HL-60 (cell line): ENCODE measurements at regions not wholly inside any gene's neighbourhood (a gene's known extent, or its start where the extent isn't known, plus 50 kb on each side); places are given as distances from the start of the nearest gene placed in this dataset.

Experiments used
- DNase-seq, 2 experiments: peaks; one replicate each; pipeline ENCODE4 v3.0.0-alpha.2; 2010 to 2020; ENCODE audit warnings: low read depth in 1 of 2, low spot score in 1 of 2
- H3K27ac ChIP-seq: fragments of 250-450 bp; sonication (Bioruptor Pico); replicated peaks from 2 replicates; pipeline ENCODE4 v1.5.1; 2020; ENCODE audit warnings: mild to moderate bottlenecking, moderate library complexity
- H3K27me3 ChIP-seq: fragments of 250-450 bp; sonication (Bioruptor Pico); 2 replicates; pipeline ENCODE4 v1.5.1; 2021; ENCODE audit warnings: mild to moderate bottlenecking, moderate library complexity; ENCODE audit not compliant: insufficient read depth, poor library complexity, severe bottlenecking
- H3K4me3 ChIP-seq: replicated peaks from 2 replicates; pipeline ENCODE4 v1.5.1; 2011; ENCODE audit warnings: mild to moderate bottlenecking, control low read depth, low read length; ENCODE audit not compliant: insufficient read depth
- CTCF ChIP-seq: IDR thresholded peaks from one replicate; pipeline ENCODE4 v1.5.1; 2011; ENCODE audit warnings: low read length, control low read depth, inconsistent platforms; ENCODE audit not compliant: insufficient read depth
- GABPA ChIP-seq: IDR thresholded peaks from 2 replicates; pipeline ENCODE4 v1.6.1; 2012; ENCODE audit warnings: low read depth
- POLR2AphosphoS5 ChIP-seq: IDR thresholded peaks from 2 replicates; pipeline ENCODE4 v1.6.1; 2012; ENCODE audit warnings: low read depth
- SPI1 ChIP-seq: IDR thresholded peaks from 2 replicates; pipeline ENCODE4 v1.6.1; 2012; ENCODE audit warnings: low read depth, mild to moderate bottlenecking, borderline replicate concordance
- TF ChIP-seq, protein P1 (sequence below): IDR thresholded peaks from 2 replicates; pipeline ENCODE4 v1.6.1; 2012; ENCODE audit warnings: low read depth; ENCODE audit not compliant: insufficient replicate concordance

- no peaks in the 10 kb centered on the region for H3K27me3 ChIP-seq
- no peak overlapping the region for H3K4me3 ChIP-seq
- no peak for DNase-seq
- no peak for TF ChIP-seq CTCF
- TF ChIP-seq, protein P1, sequence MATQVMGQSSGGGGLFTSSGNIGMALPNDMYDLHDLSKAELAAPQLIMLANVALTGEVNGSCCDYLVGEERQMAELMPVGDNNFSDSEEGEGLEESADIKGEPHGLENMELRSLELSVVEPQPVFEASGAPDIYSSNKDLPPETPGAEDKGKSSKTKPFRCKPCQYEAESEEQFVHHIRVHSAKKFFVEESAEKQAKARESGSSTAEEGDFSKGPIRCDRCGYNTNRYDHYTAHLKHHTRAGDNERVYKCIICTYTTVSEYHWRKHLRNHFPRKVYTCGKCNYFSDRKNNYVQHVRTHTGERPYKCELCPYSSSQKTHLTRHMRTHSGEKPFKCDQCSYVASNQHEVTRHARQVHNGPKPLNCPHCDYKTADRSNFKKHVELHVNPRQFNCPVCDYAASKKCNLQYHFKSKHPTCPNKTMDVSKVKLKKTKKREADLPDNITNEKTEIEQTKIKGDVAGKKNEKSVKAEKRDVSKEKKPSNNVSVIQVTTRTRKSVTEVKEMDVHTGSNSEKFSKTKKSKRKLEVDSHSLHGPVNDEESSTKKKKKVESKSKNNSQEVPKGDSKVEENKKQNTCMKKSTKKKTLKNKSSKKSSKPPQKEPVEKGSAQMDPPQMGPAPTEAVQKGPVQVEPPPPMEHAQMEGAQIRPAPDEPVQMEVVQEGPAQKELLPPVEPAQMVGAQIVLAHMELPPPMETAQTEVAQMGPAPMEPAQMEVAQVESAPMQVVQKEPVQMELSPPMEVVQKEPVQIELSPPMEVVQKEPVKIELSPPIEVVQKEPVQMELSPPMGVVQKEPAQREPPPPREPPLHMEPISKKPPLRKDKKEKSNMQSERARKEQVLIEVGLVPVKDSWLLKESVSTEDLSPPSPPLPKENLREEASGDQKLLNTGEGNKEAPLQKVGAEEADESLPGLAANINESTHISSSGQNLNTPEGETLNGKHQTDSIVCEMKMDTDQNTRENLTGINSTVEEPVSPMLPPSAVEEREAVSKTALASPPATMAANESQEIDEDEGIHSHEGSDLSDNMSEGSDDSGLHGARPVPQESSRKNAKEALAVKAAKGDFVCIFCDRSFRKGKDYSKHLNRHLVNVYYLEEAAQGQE, result no peak
- no peak for TF ChIP-seq POLR2AphosphoS5
- no peak for TF ChIP-seq GABPA
- no peak for TF ChIP-seq SPI1
- no peak overlapping the region for H3K27ac ChIP-seq
Observed at GRCh38 chr11:96681019-96681716, 291.4 kb downstream of the JRKL start.

DNA sequence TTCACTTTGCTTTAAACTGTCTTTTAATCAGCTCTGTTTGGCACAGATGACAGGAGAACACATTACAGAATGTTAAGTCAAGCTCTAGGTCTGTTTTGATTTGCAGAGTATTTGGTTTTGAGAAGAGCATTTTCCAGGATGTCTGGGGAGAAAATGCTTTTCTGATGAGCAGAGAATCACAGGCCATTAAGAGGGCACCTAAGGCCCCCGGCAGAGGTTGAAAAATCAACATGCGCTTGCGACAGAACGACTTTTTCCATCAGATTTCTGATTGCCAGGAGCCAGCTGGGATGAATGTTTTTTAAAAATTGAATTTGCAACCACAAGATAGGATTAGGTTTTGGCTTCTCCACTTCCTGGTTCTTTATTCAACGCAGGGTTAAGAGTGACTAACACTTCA, 304.5 kb downstream of the JRKL start:
- no peak overlapping the region for H3K27ac ChIP-seq

DNA sequence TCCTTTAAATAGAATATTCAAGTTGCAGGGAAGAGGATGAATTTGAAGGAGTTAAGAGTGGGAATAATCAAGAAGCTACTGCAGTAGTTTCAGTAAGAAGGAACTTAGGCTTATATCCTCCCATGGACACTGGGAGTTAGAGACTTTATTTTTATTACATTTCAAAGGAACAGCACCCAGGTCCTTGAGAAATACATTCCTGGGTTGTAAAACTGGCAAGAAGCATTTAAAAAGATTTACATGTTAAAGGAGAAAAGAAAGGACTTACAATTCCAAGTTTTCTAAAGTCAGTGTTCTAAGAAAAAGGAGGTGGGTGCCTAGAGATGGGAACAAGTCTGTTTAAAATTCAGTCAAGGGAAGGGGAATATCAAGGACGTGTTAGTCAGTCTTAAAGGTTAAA, 306.9 kb downstream of the JRKL start:
- TF ChIP-seq POLR2AphosphoS5 (no peak), SPI1 (no peak), CTCF (no peak), GABPA (no peak)
- TF ChIP-seq, protein P1, result no peak
- no peak overlapping the region for H3K4me3 ChIP-seq
- H3K27me3 ChIP-seq, result no peaks in the 10 kb centered on the region
- no peak for DNase-seq
- no peak overlapping the region for H3K27ac ChIP-seq

More for the DNA sequence above, 304.5 kb downstream of the JRKL start:
- no peak for DNase-seq
- Histone ChIP-seq H3K27me3 (no peaks in the 10 kb centered on the region), H3K4me3 (no peak overlapping the region)
- TF ChIP-seq, protein P1, result no peak
- no peak for TF ChIP-seq SPI1
- TF ChIP-seq GABPA, result no peak
- no peak for TF ChIP-seq POLR2AphosphoS5
- TF ChIP-seq CTCF, result no peak
